Epithelial cell of esophagus (primary cell): ENCODE measurements at regions not wholly inside any gene's neighbourhood (a gene's known extent, or its start where the extent isn't known, plus 50 kb on each side); places are given as distances from the start of the nearest gene placed in this dataset.

Experiments
- DNase-seq: peaks from one replicate; pipeline ENCODE4 v3.0.0; 2010; ENCODE audit warnings: low read depth
- H3K4me3 ChIP-seq: 2 replicates; pipeline ENCODE4 v1.5.1; 2011; ENCODE audit warnings: mild to moderate bottlenecking, low read length, control low read depth
- TF ChIP-seq, protein P1 (sequence below): IDR thresholded peaks from 2 replicates; pipeline ENCODE4 v1.5.1; 2011; ENCODE audit warnings: low read depth, mild to moderate bottlenecking, low read length, control low read depth, inconsistent platforms; ENCODE audit not compliant: insufficient read depth; ENCODE audit errors: missing control alignments

GRCh38 chr20:50303573-50304500, 113.2 kb downstream of the CEBPB start:
- H3K4me3 ChIP-seq, result no peak overlapping the region
- TF ChIP-seq, protein P1, sequence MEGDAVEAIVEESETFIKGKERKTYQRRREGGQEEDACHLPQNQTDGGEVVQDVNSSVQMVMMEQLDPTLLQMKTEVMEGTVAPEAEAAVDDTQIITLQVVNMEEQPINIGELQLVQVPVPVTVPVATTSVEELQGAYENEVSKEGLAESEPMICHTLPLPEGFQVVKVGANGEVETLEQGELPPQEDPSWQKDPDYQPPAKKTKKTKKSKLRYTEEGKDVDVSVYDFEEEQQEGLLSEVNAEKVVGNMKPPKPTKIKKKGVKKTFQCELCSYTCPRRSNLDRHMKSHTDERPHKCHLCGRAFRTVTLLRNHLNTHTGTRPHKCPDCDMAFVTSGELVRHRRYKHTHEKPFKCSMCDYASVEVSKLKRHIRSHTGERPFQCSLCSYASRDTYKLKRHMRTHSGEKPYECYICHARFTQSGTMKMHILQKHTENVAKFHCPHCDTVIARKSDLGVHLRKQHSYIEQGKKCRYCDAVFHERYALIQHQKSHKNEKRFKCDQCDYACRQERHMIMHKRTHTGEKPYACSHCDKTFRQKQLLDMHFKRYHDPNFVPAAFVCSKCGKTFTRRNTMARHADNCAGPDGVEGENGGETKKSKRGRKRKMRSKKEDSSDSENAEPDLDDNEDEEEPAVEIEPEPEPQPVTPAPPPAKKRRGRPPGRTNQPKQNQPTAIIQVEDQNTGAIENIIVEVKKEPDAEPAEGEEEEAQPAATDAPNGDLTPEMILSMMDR, result no peak
- peak; percentile 57 for DNase-seq

GRCh38 chr20:50304501-50304856, 113.8 kb downstream of the CEBPB start:
- TF ChIP-seq, protein P1, result no peak
- H3K4me3 ChIP-seq, result no peak overlapping the region

GRCh38 chr20:50304923-50305635, 114.4 kb downstream of the CEBPB start:
- TF ChIP-seq, protein P1, result no peak
- peak; percentile 34 for DNase-seq
- H3K4me3 ChIP-seq, result no peak overlapping the region

More at GRCh38 chr20:50304501-50304856, 113.8 kb downstream of the CEBPB start:
- no peak for DNase-seq

GRCh38 chr20:50305636-50306477, 115.2 kb downstream of the CEBPB start:
- H3K4me3 ChIP-seq, result no peak overlapping the region
- DNase-seq, result peak; percentile 36

GRCh38 chr20:50306478-50307423, 116.1 kb downstream of the CEBPB start:
- H3K4me3 ChIP-seq, result no peak overlapping the region
- TF ChIP-seq, protein P1, result no peak
- no peak for DNase-seq

More at GRCh38 chr20:50305636-50306477, 115.2 kb downstream of the CEBPB start:
- TF ChIP-seq, protein P1, result no peak

GRCh38 chr20:50308166-50308512, 117.5 kb downstream of the CEBPB start:
- no peak overlapping the region for H3K4me3 ChIP-seq
- DNase-seq, result no peak
- TF ChIP-seq, protein P1, result no peak
